Gastroesophageal sphincter (tissue), 3 donors: ENCODE measurements at regions not wholly inside any gene's neighbourhood (a gene's known extent, or its start where the extent isn't known, plus 50 kb on each side); places are given as distances from the start of the nearest gene placed in this dataset.

Experiments used
- CTCF ChIP-seq, 4 experiments: fragments of 200-600 bp in 2 of 4; fragments of 450-650 bp in 2 of 4; sonication (generic) in 1 of 4; IDR thresholded peaks; one replicate each; pipeline ENCODE4 v1.5.1; 2017 to 2019; ENCODE audit warnings: antibody characterized with exemption in 4 of 4, mild to moderate bottlenecking in 2 of 4, moderate library complexity in 2 of 4
- POLR2A ChIP-seq, 2 donors: fragments of 450-650 bp; IDR thresholded peaks; one replicate each; pipeline ENCODE4 v1.6.1; 2017; ENCODE audit warnings: antibody characterized with exemption in 2 of 2, mild to moderate bottlenecking in 2 of 2, moderate library complexity in 1 of 2
- POLR2AphosphoS5 ChIP-seq: sonication (generic); formaldehyde crosslinking; IDR thresholded peaks from one replicate; pipeline ENCODE4 v1.6.1; 2017; ENCODE audit warnings: antibody characterized with exemption

- TF ChIP-seq POLR2AphosphoS5 (no peak), POLR2A (IDR thresholded peaks at IDR 0.05) (no peak), CTCF (IDR thresholded peaks at IDR 0.05) (no peak)
These were observed 68.4 kb downstream of the DNAAF9 start for GRCh38 chr20:3339076-3339475.
